Mucosa of descending colon (tissue), 3 donors: ENCODE measurements at regions not wholly inside any gene's neighbourhood (a gene's known extent, or its start where the extent isn't known, plus 50 kb on each side); places are given as distances from the start of the nearest gene placed in this dataset.

Source experiments
- ATAC-seq: fragments of 200-7000 bp; cut with Tn5 transposase; one replicate; pipeline ENCODE4 v1.9.1; 2020; ENCODE audit warnings: mild to moderate bottlenecking, moderate library complexity
- DNase-seq, 3 donors: peaks; one replicate each; pipeline ENCODE4 v3.0.0-alpha.2; 2020
- H3K36me3 ChIP-seq: fragments of 200-600 bp; one replicate; pipeline ENCODE4 v1.8.0; 2021; ENCODE audit warnings: low read depth, mild to moderate bottlenecking
- H3K4me1 ChIP-seq: fragments of 200-600 bp; one replicate; pipeline ENCODE4 v1.8.0; 2021; ENCODE audit warnings: low read depth, mild to moderate bottlenecking
- H3K4me3 ChIP-seq: fragments of 200-600 bp; one replicate; pipeline ENCODE4 v1.8.0; 2021; ENCODE audit warnings: mild to moderate bottlenecking
- H3K9me3 ChIP-seq: fragments of 200-600 bp; one replicate; pipeline ENCODE4 v1.8.0; 2021; ENCODE audit warnings: mild to moderate bottlenecking
- CTCF ChIP-seq: fragments of 200-600 bp; IDR thresholded peaks from one replicate; pipeline ENCODE4 v1.8.0; 2022; ENCODE audit warnings: antibody characterized with exemption, mild to moderate bottlenecking
- intact Hi-C, 2 donors: fragments of 100-400 bp; cut with DNase I in 1 of 2; cut with micrococcal nuclease in 1 of 2; formaldehyde crosslinking; loops; one replicate each; pipeline versions ENCODE4 v1.11.0 to v1.11.1; 2022; cut with DNase I, micrococcal nuclease
- donor health status: DM: no; HTN: no; CAD: no; lungs with moderate emphysema.
- donor health status: DM: no; HTN: no; CAD: no.
- donor health status: DM: no; HTN: yes; CAD: no.

DNA sequence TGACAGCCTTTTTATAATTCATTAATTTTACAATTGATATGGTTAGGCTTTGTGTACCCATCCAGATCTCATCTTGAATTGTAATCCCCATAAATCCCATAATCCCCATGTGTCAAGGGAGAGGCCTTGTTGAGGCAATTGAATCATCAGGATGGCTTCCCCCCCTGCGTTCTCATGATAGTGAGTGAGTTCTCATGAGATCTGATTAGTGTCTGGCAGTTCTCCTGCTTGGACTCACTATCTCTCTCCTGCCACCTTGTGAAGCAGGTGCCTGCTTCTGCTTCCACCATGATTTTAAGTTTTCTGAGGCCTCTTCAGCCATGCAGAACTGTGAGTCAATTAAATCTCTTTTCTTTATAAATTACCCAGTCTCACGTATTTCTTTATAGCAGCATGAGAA is 165.7 kb upstream of the GNAI1 start:
- DNase-seq (no peak), ATAC-seq (no peak)
- H3K4me1 ChIP-seq: no peaks in the 10 kb centered on the region
- no peak overlapping the region for H3K4me3 ChIP-seq
- intact Hi-C loops: no loop called here
- no peaks in the 10 kb centered on the region for H3K9me3 ChIP-seq
- no peaks in the 10 kb centered on the region for H3K36me3 ChIP-seq
- no peak for TF ChIP-seq CTCF

- no peak overlapping the region for H3K4me3 ChIP-seq
- ATAC-seq: no peak
- intact Hi-C loops: no loop called here
- TF ChIP-seq CTCF: no peak
- H3K36me3 ChIP-seq: no peaks in the 10 kb centered on the region
- DNase-seq: no peak
- no peaks in the 10 kb centered on the region for H3K9me3 ChIP-seq
- H3K4me1 ChIP-seq: no peaks in the 10 kb centered on the region
Observed at GRCh38 chr7:79968077-79968648, 166.5 kb upstream of the GNAI1 start.

DNA sequence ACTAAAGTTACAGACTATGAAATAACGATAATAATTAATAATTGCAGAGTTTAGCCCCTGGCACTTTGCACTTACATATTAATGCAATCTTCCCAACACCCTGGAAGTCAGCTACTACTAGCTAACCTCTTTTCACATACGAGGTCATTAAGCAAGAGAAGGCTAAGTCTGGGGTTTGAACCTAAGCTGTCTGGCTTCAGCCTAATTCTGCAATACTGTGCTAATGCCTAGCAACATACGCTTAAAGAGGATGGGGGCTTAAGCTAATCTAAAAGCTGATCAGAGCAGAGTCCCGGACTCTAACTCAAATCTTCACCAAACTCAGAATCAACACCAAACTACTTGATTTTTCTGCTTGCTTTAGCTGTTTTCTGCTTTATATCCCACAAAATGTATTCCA is 168.7 kb upstream of the GNAI1 start:
- no peaks in the 10 kb centered on the region for H3K9me3 ChIP-seq
- no peak for TF ChIP-seq CTCF
- no peaks in the 10 kb centered on the region for H3K4me1 ChIP-seq
- H3K36me3 ChIP-seq: no peaks in the 10 kb centered on the region
- no peak overlapping the region for H3K4me3 ChIP-seq
- intact Hi-C loops: no loop called here
- DNase-seq (no peak), ATAC-seq (no peak)

DNA sequence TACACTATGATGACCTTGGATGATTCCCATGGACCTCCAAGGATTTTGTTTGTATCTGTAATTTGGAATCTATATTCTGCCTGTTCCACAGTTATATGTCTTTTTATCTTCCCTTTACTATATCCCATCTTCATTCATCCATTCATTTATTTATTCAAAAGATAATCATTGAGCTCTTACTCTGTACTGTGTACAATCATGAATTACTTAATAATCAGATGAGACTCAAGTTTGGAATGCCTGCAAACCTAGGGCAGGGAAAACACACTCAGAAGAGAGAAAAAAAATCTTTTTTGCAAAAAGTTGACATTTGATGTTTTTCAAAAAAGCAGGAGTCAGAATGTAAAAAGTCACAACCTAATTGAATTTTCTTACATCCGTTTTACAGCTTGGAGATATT is 170.2 kb upstream of the GNAI1 start:
- no peak for TF ChIP-seq CTCF
- H3K4me1 ChIP-seq: no peaks in the 10 kb centered on the region
- H3K4me3 ChIP-seq: no peak overlapping the region
- no peaks in the 10 kb centered on the region for H3K36me3 ChIP-seq
- no peaks in the 10 kb centered on the region for H3K9me3 ChIP-seq
- DNase-seq: no peak
- no peak for ATAC-seq
- intact Hi-C loops: no loop called here

- DNase-seq: no peak
- H3K4me3 ChIP-seq: no peak overlapping the region
- no peaks in the 10 kb centered on the region for H3K9me3 ChIP-seq
- intact Hi-C loops: no loop called here
- no peaks in the 10 kb centered on the region for H3K4me1 ChIP-seq
- no peaks in the 10 kb centered on the region for H3K36me3 ChIP-seq
- no peak for TF ChIP-seq CTCF
- no peak for ATAC-seq
Observed at GRCh38 chr7:79953130-79953529, 181.5 kb upstream of the GNAI1 start.

DNA sequence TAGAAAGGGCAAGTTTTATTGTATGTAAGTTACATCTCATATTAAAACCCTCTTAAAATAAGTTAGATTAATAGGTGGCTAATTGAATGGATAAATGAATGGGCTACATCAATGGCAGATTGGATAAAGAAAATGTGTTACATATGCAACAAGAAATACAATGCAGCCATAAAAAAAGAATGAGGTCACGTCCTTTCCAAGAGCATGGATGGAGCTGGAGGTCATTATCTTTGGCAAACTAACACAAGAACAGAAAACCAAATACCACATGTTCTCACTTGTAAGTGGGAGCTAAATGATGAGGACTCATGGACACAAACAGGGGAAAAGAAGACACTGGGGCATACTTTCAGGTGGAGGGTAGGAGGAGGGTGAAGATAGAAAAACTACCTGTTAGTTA is 182.2 kb upstream of the GNAI1 start:
- DNase-seq (no peak), ATAC-seq (no peak)
- intact Hi-C loops: no loop called here
- Histone ChIP-seq H3K36me3 (no peaks in the 10 kb centered on the region), H3K9me3 (no peaks in the 10 kb centered on the region), H3K4me1 (no peaks in the 10 kb centered on the region), H3K4me3 (no peak overlapping the region)
- no peak for TF ChIP-seq CTCF
